Lower leg skin (tissue), 3 donors: ENCODE measurements at regions not wholly inside any gene's neighbourhood (a gene's known extent, or its start where the extent isn't known, plus 50 kb on each side); places are given as distances from the start of the nearest gene placed in this dataset.
"Not testable (repeated sequence)": the region's sequence is repeated elsewhere in the genome, so short reads cannot be mapped to it uniquely, and the experiment has no call there.

Experiments used
- CTCF ChIP-seq, 3 donors: fragments of 450-650 bp; IDR thresholded peaks; one replicate each; pipeline ENCODE4 v1.5.1; 2016; ENCODE audit warnings: antibody characterized with exemption in 3 of 3, mild to moderate bottlenecking in 3 of 3, moderate library complexity in 2 of 3
- POLR2A ChIP-seq, 2 donors: fragments of 450-650 bp; IDR thresholded peaks; one replicate each; pipeline ENCODE4 v1.6.1; 2016 to 2017; ENCODE audit warnings: antibody characterized with exemption in 2 of 2, mild to moderate bottlenecking in 1 of 2, moderate library complexity in 1 of 2

- TF ChIP-seq CTCF, POLR2A (IDR thresholded peaks at IDR 0.05): not testable (repeated sequence)
Observed at GRCh38 chr9:74057051-74057450, 440.1 kb upstream of the RORB start.
